ENCODE measurements at regions not wholly inside any gene's neighbourhood (a gene's known extent, or its start where the extent isn't known, plus 50 kb on each side); places are given as distances from the start of the nearest gene placed in this dataset.
"Not testable (repeated sequence)": the region's sequence is repeated elsewhere in the genome, so short reads cannot be mapped to it uniquely, and the experiment has no call there.

- DNase-seq (ENCODE audit: low read depth in 2 of 2): no peak
Measured at GRCh38 chr17:71801301-71801700, 319.5 kb upstream of the SOX9 start.

GRCh38 chr17:71802663-71803062 lies 318.2 kb upstream of the SOX9 start:
- DNase-seq (ENCODE audit: low read depth in 2 of 2): no peak

GRCh38 chr17:71803656-71804284 lies 317.1 kb upstream of the SOX9 start:
- no peak for DNase-seq (ENCODE audit: low read depth in 2 of 2)

GRCh38 chr17:71809537-71809936 lies 311.3 kb upstream of the SOX9 start:
- DNase-seq (ENCODE audit: low read depth in 2 of 2): no peak

- DNase-seq (ENCODE audit: low read depth in 2 of 2): not testable (repeated sequence)
Measured at GRCh38 chr17:71813861-71814260, 307.0 kb upstream of the SOX9 start.

GRCh38 chr17:71821511-71821910 lies 299.3 kb upstream of the SOX9 start:
- no peak for DNase-seq (ENCODE audit: low read depth in 2 of 2)

GRCh38 chr17:71824671-71825070 lies 296.1 kb upstream of the SOX9 start:
- DNase-seq (ENCODE audit: low read depth in 2 of 2): no peak

- no peak for DNase-seq (ENCODE audit: low read depth in 2 of 2)
Measured at GRCh38 chr17:71825687-71826086, 295.1 kb upstream of the SOX9 start.

GRCh38 chr17:71828182-71828596 lies 292.6 kb upstream of the SOX9 start:
- DNase-seq (ENCODE audit: low read depth in 2 of 2): no peak

GRCh38 chr17:71830866-71831265 lies 290.0 kb upstream of the SOX9 start:
- no peak for DNase-seq (ENCODE audit: low read depth in 2 of 2)

- DNase-seq (ENCODE audit: low read depth in 2 of 2): no peak
Measured at GRCh38 chr17:71842986-71843385, 277.8 kb upstream of the SOX9 start.

- DNase-seq (ENCODE audit: low read depth in 2 of 2): no peak
Measured at GRCh38 chr17:71845337-71845736, 275.5 kb upstream of the SOX9 start.

- DNase-seq (ENCODE audit: low read depth in 2 of 2): no peak
Measured at GRCh38 chr17:71846561-71847110, 274.2 kb upstream of the SOX9 start.

- no peak for DNase-seq (ENCODE audit: low read depth in 2 of 2)
Measured at GRCh38 chr17:71849783-71850768, 270.7 kb upstream of the SOX9 start.

- DNase-seq (ENCODE audit: low read depth in 2 of 2): no peak
Measured at GRCh38 chr17:71850812-71851211, 270.0 kb upstream of the SOX9 start.

GRCh38 chr17:71855010-71855409 lies 265.8 kb upstream of the SOX9 start:
- DNase-seq (ENCODE audit: low read depth in 2 of 2): no peak

GRCh38 chr17:71864755-71865154 lies 256.1 kb upstream of the SOX9 start:
- DNase-seq (ENCODE audit: low read depth in 2 of 2): no peak

- no peak for DNase-seq (ENCODE audit: low read depth in 2 of 2)
Measured at GRCh38 chr17:71866095-71866494, 254.7 kb upstream of the SOX9 start.

GRCh38 chr17:71869293-71869692 lies 251.5 kb upstream of the SOX9 start:
- no peak for DNase-seq (ENCODE audit: low read depth in 2 of 2)

- DNase-seq (ENCODE audit: low read depth in 2 of 2): no peak
Measured at GRCh38 chr17:71869841-71870545, 250.8 kb upstream of the SOX9 start.

GRCh38 chr17:71870546-71870862 lies 250.3 kb upstream of the SOX9 start:
- no peak for DNase-seq (ENCODE audit: low read depth in 2 of 2)

GRCh38 chr17:71872843-71873485 lies 247.9 kb upstream of the SOX9 start:
- DNase-seq (ENCODE audit: low read depth in 2 of 2): no peak

Data from lung microvascular endothelial cell (primary cell).